GM21447 (cell line): ENCODE measurements at regions not wholly inside any gene's neighbourhood (a gene's known extent, or its start where the extent isn't known, plus 50 kb on each side); places are given as distances from the start of the nearest gene placed in this dataset.
"Not testable (repeated sequence)": the region's sequence is repeated elsewhere in the genome, so short reads cannot be mapped to it uniquely, and the experiment has no call there.

Experiments
- ATAC-seq: cut with Tn5 transposase; IDR thresholded peaks from one replicate; pipeline ENCODE4 v1.9.1; 2021; ENCODE audit not compliant: unreplicated experiment

DNA sequence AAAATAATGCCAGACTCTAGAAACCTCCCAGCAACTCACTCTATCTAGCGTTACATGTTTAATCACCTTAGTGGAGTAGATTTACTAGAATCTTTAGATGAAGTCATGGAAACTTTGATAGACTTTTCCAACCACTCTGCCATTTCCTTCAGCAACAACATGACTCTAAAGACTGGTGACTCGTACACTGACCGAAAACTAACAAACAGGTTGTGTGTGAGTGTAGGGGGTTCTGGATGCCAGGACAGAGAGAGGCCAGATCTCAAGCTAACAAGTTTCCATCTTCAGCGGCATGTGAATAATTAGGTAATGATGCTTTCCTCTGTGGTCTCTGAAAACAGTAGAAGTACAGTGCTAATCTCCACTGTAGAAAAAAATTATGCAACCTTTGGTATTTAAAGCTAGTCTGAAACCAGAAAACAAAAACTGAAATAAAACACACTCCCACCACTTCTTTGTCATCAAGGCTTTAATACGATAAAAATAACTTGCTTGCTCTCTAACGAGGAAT is 286.4 kb downstream of the PRDM5 start:
- no peak for ATAC-seq

DNA sequence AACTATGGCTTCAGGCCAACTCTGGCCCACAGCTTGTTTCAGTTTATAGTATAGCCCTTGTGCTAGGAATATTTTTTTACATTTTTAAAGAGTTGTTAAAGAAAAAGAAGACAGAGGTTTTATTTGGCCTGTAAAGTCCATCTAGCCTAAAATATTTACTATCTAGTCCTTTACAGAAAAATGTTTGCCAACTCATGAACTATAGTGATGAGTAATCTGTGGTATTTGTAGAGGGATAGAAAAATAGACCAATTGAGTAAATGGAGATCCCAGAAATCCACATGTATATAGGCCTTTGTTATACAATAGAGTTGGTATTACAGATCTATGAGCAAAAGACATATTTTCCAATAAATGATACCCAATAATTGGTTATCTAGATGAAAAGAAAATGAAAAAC is 288.7 kb downstream of the PRDM5 start:
- no peak for ATAC-seq

DNA sequence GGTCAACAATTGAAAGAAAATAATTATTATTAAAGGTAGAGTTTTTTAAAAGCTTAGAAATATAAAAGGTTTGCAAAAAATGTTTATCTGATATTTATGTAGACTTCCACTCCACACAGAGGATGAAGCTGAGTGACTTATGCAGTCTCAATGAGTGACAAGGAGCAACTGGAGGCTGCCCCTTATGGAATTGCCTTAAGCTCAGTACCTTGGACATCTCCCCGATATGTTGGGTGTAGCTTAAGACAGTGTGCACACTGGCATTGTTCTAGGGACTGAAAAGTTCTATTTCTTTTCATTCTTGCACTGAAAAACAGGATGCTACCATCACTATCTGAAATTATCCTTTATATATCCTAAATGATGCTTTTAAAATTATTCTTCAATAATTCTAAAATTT is 292.1 kb downstream of the PRDM5 start:
- ATAC-seq, result no peak

DNA sequence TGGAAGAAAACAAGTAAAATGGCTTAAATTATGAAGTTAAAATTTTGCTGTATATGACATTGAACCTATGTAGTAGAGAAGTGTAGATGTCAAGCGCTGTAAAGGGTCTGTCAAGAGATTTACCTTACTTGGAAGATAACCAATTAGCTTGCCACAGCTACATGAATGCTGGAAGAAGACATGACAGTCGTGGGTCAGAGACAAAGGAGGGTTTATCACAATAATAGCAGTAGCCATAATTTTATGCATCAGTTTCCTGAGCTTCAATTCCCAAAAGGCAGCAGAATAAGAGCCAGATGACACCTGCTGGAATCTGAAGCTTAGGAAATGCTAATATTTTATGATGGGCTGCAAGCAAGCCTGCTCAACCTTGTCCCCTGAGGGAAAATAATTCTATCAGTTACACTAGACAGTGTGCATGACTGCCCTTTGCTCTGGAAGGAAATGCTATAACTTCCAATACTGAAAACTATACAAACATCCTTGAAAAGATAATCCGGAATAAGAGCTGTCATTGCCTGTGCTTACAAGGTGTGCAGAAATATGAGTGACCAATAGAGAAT is 292.9 kb downstream of the PRDM5 start:
- no peak for ATAC-seq

DNA sequence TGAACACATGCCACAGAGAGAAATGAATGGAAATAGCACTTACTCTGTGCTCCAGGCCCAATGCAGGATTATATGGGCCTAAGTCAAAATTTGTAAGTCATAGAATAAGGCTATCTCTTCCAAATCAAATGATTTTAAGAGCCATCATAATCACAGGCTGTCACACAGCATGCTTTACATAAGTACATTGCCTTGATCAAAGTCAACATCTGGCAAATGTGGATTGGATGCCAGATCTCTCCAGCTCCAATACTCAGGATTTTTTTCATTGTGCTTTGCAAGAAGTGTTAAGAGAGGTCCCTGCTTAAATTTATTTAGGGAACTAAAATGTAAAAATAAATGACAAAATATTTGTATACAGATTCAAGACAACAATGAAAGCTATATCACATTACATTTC is 299.9 kb downstream of the PRDM5 start:
- ATAC-seq, result no peak

DNA sequence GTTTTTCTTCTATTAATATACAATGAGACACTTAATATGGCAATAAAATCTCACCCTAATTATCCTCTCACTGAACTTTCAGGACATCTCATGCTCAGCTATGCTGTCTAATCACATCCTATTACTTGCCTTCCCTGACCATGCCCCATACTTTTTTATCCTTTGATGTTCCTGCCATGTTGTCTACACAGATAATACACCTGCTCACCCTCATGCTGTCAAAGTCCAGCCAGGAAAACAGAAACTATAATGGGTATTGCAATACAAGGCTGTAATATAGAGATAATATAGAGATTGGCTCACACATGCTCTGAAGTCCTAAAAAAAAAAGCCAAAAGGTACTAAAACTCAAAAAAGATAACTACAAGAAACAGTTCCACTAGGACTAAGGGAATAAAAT is 305.4 kb downstream of the PRDM5 start:
- no peak for ATAC-seq

DNA sequence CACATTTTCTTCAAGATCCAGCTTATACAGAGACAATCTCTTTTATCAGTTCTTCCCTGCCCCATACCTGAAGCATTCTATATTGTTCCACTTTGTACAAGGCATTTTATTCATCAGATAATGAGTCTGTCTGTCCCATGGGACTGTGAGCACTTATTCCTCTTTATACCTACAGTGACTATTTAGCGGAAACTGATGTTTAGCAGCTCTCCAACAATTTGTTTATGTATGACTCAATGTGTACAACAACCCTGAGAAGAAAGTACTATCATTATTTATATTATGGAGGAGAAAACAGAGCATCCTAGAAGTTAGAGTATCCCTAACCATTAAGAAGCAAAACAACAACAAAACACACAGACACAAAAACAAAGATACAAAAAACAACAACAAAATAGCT is 306.5 kb downstream of the PRDM5 start:
- ATAC-seq, result no peak

DNA sequence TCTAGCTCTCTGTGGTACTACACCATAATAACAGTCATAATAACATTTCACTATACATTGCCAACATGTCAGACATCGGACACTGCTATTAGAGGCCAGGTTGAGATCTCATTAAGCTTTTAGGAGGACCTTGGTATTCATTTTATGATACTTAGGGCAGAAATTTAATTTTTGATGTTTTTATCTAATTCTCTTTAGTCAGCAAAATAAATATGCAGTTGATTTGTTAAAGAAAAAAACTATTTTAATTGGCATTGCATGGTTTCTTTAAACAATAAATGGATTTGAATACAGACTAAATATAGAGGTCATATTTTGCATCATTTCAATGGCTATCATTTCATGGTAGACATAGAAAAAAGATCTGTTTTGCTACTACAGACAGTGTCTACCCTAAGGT is 308.7 kb downstream of the PRDM5 start:
- ATAC-seq, result no peak

DNA sequence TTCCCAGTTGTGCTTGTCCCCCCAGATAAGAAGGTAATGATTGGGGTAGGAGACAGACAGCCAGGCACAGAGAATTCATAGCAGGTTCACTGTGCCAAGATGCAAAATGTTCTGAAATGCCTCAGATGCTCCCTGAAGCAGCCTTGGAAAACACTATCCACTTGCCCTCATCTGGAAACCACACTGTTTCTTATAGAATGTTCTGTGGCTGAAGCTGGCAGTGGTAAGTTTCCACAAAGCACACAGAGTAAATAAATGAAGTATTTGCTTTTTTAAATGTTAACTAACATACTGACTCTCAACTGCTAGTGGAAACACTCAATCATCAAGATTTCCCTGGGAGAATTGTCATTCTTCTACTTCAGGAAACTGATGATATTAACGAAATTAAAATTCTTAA is 311.4 kb downstream of the PRDM5 start:
- no peak for ATAC-seq

DNA sequence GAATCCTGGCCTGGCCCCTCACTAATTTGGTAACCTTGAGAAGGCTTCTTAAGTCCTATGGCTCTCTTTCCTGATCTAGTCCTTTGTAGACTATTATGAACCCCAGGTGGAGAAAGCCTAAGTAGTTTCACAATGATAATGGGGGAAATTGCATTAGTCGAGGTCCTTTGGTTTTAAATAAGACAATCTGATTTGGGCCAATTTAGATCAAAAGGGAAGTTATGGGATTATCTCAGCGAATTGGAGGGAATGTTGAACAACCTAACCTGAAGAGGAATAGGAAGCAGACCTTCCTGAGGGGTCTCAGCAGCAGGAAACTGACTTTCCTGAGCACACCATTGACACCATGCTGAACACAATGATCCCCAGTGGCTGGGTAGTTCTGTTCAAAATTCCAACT is 331.5 kb downstream of the PRDM5 start:
- no peak for ATAC-seq

DNA sequence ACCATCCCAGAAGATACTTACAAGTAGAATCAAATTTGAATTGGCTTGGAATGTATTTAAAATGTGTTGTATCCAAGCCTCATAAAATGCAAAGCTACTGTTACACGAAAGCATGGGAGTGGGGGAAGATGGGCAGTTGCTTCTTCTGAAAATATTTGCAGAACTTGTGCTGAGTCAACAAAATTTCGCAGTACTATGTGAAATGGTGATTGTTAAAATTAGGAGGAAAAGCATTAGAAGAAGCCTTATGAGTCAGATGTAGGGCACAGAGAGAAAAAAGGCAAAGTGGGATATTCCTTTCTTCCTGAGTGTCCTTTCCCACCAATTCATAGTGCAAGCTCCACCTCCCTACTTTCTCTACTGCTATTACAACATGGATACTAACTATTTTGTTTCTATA is 332.7 kb downstream of the PRDM5 start:
- ATAC-seq, result no peak

DNA sequence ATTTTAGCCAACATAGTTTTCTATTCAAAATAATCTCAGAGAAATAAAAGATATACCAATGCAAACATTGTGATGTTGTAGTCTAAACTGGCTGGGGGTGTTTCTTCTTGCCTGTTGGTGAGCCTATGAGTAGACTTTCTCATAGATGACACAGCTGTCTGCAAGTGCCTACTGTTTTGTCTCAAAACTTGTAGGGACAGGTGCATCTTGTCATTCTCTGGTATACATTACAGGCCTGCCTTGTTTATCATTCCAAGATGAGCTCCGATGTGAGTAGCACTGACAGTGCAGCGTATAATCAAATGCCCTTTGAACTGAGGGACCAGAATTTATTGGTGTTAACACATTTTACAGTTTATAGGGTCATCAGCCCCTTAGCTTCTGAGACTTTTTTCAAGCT is 353.8 kb downstream of the PRDM5 start:
- ATAC-seq, result no peak

DNA sequence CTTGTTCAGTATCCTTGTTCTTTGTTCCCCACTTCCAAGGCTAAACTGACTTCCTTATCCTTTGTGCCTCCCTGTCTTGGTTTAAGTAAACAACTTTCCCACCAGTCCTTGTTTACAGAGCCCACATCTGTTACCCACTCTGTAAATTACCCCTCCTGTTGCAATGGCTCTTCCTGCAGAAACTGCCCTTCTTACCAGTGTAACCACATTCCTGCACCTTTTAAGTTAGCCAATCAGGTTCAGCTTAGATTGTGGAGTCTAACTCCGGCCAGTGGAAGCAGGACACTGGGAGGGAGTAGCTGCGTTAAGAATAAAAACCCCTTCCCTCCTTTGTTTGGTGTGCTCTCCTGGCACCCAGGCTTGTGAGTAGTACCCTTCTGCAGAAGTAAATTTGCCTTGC is 360.9 kb downstream of the PRDM5 start:
- no peak for ATAC-seq

DNA sequence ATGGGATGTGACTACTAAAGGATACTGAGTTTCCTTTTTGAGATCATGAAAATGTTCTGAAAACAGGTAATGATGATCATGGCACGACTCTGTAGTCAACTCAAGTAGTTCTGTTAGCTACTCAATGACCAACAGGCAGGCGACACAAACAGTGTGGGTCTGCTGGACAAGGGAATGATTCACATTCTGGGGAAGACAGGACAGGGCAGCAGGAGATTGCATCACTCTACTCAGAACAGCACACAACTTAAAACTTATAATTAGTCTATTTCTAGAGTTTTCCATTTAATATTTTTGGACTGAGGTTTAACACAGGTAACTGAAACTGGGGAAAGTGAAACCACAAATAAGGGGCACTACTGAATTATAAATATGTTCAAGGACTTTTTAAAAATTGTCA is 365.2 kb downstream of the PRDM5 start:
- ATAC-seq, result no peak

DNA sequence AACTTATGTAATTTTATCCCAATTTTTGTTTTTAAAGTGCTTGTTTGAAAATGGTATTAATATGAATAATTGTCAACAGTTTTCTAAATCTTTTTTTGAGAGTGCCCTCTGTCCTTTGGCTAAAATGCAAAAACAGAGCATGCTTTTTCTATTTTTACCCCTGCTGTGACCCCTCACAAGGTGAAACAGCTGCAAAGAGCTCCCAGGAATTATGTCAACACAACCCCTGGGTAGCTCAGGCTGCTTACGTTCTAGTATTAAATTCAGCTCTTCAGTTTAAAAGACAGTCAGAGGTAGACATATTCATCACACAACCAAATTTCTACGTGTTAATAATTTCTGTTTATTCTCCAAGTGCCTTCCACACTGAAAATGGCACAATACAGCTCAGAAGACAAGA is 367.5 kb downstream of the PRDM5 start:
- no peak for ATAC-seq

DNA sequence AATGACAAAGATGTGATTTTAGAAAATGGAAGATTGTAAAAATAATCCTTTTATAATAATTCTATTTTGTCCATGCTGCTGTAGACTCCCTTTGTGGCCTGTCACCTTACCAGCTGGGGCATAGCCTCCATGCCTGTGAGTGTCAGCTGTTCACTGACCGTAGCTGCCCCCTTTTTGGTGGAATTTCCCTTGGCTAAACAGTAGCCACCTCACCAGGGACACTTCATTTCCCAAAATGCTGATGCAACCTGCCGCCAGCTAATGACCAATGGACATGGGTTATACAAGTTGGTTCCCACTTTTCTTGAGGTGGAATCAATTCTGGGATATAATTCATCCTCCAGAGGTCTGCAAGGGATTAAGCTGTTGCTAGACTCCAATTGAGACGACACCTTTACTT is 368.4 kb downstream of the PRDM5 start:
- no peak for ATAC-seq

DNA sequence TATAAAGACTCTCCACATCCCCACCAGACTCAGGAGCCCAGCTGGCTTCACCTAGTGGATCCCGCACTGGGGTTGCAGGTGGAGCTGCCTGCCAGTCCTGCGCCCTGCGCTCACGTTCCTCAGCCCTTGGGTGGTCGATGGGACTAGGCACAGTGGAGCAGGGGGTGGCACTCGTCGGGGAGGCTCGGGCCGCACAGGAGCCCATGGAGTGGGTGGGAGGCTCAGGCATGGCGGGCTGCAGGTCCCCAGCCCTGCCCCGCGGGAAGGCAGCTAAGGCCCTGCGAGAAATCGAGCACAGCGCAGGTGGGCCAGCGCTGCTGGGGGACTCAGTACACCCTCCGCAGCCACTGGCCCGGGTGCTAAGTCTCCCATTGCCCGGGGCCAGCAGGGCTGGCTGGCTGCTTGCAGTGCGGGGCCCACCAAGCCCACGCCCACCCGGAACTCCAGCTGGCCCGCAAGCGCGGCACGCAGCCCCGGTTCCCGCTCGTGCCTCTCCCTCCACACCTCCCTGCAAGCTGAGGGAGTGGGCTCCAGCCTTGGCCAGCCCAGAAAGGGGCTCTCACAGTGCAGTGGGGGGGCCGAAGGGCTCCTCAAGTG is 371.8 kb downstream of the PRDM5 start:
- not testable (repeated sequence) for ATAC-seq

DNA sequence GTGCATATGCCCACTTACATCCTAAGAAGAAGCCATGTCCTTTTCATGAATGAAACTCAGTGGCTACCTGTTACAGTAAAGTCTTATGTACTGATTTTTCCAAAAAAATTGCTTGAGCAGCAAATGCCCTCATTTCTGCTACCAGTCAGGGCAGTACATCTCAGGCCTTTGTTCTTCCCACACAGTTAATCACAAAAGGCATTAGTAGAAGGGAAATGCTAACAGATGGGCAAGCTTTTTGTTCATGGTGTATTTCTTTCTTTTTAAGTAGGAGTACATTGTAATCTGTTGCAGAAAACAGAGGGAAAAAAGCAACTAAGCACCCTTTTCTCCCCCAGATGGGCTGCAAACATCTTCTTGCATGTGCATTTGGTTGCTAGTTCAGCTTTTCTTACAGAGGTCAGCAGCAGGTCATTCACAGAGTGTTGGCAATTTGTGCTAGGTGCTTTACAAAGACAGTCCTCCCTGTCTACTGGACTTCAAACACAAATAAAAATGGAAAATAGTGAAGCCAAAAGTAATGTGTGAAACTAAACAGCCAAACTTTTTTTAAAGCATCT is 373.4 kb downstream of the PRDM5 start:
- ATAC-seq, result no peak

DNA sequence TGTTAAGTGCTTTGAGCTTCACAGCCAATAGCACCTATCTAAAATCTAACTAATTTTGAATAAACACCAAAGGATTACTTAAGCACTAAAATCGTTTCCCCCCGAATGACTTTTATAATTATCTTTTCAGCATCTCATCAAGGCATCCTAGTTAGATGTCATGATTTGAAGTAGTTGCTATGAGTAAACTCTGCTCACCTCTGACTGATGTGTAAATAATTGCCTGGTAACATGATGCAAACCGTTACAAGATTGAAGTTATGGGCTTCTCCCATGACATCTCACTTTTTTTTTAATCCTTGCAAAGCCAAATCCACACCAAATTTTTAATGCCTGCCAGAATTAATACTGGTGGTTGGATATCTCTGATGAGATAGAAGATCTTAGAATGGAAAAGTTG is 377.1 kb downstream of the PRDM5 start:
- no peak for ATAC-seq

DNA sequence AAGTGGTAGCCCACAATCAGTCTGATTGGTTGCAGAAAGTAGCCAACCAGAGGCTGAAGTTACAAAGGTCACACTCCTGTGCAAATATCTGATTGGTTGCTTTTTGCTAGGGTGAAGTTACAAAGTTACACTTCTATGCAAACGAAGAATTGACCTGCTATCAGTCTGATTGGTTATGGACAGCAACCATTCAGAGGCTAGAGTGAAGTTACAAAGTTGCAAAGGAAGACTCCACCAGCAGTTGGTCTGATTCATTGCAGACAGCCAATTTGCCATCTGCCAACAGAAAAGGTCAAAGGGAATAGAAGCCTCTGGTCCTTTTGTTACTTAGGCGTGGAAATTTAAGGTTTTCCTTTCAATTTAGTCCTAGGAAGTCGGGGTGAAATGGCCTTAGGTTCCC is 377.7 kb downstream of the PRDM5 start:
- no peak for ATAC-seq

DNA sequence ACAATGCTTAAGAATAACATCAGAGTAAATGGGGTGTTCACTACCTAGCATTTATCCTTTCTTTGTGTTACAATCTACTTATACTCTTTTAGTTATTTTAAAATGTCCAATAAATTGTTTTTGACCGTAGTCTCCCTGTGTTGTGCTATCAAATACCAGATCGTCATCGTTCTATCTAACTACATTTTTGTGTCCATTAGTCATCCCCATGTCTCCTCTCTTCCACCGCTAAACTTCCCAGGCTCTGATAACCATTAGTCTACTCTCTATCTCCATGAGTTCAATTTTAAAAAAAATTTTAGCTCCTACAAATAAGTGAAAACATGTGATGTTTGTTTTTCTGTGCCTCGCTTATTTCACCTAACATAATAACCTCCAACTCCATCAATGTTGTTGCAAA is 381.9 kb downstream of the PRDM5 start:
- no peak for ATAC-seq

DNA sequence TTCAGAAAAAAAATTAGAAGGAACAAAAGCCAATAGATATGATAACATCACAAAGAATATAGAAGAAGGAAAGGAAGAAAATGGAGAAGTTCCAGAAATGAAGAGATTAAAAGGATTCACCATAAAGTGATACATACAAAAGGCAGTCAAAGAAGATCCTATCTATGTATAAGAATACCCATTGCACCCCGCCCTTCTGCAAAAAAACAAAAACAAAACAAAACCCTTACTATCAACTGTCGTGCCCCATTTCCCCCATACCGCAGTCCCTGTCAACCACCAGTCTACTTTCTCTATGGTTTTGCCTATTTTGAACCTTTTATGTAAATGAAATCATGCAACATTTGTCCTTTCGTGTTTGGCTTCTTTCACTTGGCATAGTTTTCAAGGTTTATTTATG is 385.6 kb downstream of the PRDM5 start:
- ATAC-seq, result no peak

DNA sequence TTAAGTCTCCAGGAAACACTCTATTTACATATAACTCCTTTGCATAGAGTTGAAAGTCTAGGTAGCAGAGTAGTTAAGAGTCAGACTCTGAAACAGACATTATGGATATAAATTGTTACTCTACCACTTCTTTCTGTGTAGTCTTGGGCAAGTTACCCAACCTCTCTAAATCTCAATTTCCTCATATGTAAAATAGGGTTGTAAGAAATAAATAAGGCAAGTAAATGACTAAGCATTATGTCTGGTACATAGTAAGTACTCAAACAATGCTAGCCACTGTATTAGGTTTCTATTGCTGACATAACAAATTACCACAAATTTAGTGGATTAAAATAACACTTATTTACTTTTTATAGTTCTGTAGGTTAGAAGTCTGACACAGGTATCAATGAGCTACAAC is 394.1 kb downstream of the PRDM5 start:
- no peak for ATAC-seq
